Hypothalamus (tissue), 51 donors: ENCODE measurements at regions not wholly inside any gene's neighbourhood (a gene's known extent, or its start where the extent isn't known, plus 50 kb on each side); places are given as distances from the start of the nearest gene placed in this dataset.
A peak's percentile ranks its signal among the peaks of the same experiment; 100 is the strongest.
"Not testable (repeated sequence)": the region's sequence is repeated elsewhere in the genome, so short reads cannot be mapped to it uniquely, and the experiment has no call there.

ENCODE experiments used
- DNase-seq, 51 donors: peaks; one replicate each; lab custom pipeline; 2025; lab: John Stamatoyannopoulos, UW

GRCh38 chr3:21256932-21257331 is 494.1 kb downstream of the ZNF385D start:
- DNase-seq: no peak

- DNase-seq: no peak
These were observed 512.3 kb downstream of the ZNF385D start for GRCh38 chr3:21238661-21239060.

GRCh38 chr3:21237638-21238037 is 513.4 kb downstream of the ZNF385D start:
- DNase-seq: no peak

GRCh38 chr3:21235491-21235890 is 515.5 kb downstream of the ZNF385D start:
- no peak for DNase-seq

GRCh38 chr3:21234933-21235332 is 516.1 kb downstream of the ZNF385D start:
- no peak for DNase-seq

- DNase-seq: no peak
These were observed 521.4 kb downstream of the ZNF385D start for GRCh38 chr3:21229426-21230135.

GRCh38 chr3:21226086-21226485 is 524.9 kb downstream of the ZNF385D start:
- peak in 16 of 51 donors; percentile 1 to 14 (median 4) for DNase-seq

- DNase-seq: no peak
These were observed 530.1 kb downstream of the ZNF385D start for GRCh38 chr3:21220944-21221343.

GRCh38 chr3:21216598-21216997 is 534.4 kb downstream of the ZNF385D start:
- DNase-seq: no peak

GRCh38 chr3:21204122-21204521 is 546.9 kb downstream of the ZNF385D start:
- not testable (repeated sequence) for DNase-seq

GRCh38 chr3:21195203-21195602 is 555.8 kb downstream of the ZNF385D start:
- no peak for DNase-seq

- not testable (repeated sequence) for DNase-seq
These were observed 557.0 kb downstream of the ZNF385D start for GRCh38 chr3:21194036-21194435.

GRCh38 chr3:21188459-21188858 is 562.6 kb downstream of the ZNF385D start:
- DNase-seq: no peak

- no peak for DNase-seq
These were observed 565.1 kb downstream of the ZNF385D start for GRCh38 chr3:21185816-21186314.

- no peak for DNase-seq
These were observed 576.5 kb downstream of the ZNF385D start for GRCh38 chr3:21174461-21174860.

- no peak for DNase-seq
These were observed 580.0 kb downstream of the ZNF385D start for GRCh38 chr3:21170964-21171363.

GRCh38 chr3:21169948-21170347 is 581.1 kb downstream of the ZNF385D start:
- no peak for DNase-seq

GRCh38 chr3:21168471-21168870 is 582.5 kb downstream of the ZNF385D start:
- DNase-seq: no peak

GRCh38 chr3:21163956-21164355 is 587.1 kb downstream of the ZNF385D start:
- no peak for DNase-seq

GRCh38 chr3:21159543-21159906 is 591.5 kb downstream of the ZNF385D start:
- no peak for DNase-seq

GRCh38 chr3:21158861-21159542 is 592.0 kb downstream of the ZNF385D start:
- peak in 1 of 51 donors; percentile 0 for DNase-seq

GRCh38 chr3:21154911-21155310 is 596.1 kb downstream of the ZNF385D start:
- no peak for DNase-seq
